Loucy (cell line): ENCODE measurements at regions not wholly inside any gene's neighbourhood (a gene's known extent, or its start where the extent isn't known, plus 50 kb on each side); places are given as distances from the start of the nearest gene placed in this dataset.

Experiments
- H2AFZ ChIP-seq: fragments of 200-600 bp; sonication (generic); 2 replicates; pipeline ENCODE4 v1.6.0; 2016; ENCODE audit warnings: antibody characterized with exemption, mild to moderate bottlenecking, low read length, moderate library complexity
- H3F3A ChIP-seq: fragments of 200-600 bp; 2 replicates; pipeline ENCODE4 v1.6.0; 2016; ENCODE audit warnings: antibody characterized with exemption, low read depth, mild to moderate bottlenecking
- H3K27me3 ChIP-seq: fragments of 200-600 bp; sonication (generic); 2 replicates; pipeline ENCODE4 v1.6.1; 2014; ENCODE audit warnings: low read length, mild to moderate bottlenecking; ENCODE audit not compliant: insufficient read depth, poor library complexity, severe bottlenecking
- H3K36me3 ChIP-seq: fragments of 200-600 bp; sonication (generic); 2 replicates; pipeline ENCODE4 v1.6.1; 2016; ENCODE audit warnings: low read length; ENCODE audit not compliant: insufficient read depth
- H3K4me1 ChIP-seq: fragments of 200-600 bp; sonication (generic); 2 replicates; pipeline ENCODE4 v1.5.1; 2014; ENCODE audit warnings: low read length, mild to moderate bottlenecking; ENCODE audit not compliant: insufficient read depth, poor library complexity, severe bottlenecking
- H3K4me2 ChIP-seq: fragments of 200-600 bp; sonication (generic); 2 replicates; pipeline ENCODE4 v1.6.0; 2014; ENCODE audit warnings: antibody characterized with exemption, low read length, low read depth, mild to moderate bottlenecking; ENCODE audit not compliant: poor library complexity, severe bottlenecking
- H3K4me3 ChIP-seq: fragments of 200-600 bp; sonication (generic); 2 replicates; pipeline ENCODE4 v1.5.1; 2014; ENCODE audit warnings: low read length, mild to moderate bottlenecking, mixed read lengths; ENCODE audit not compliant: poor library complexity, severe bottlenecking
- H3K79me2 ChIP-seq: fragments of 200-600 bp; sonication (generic); 2 replicates; pipeline ENCODE4 v1.6.1; 2014; ENCODE audit warnings: low read length; ENCODE audit not compliant: insufficient read depth
- H3K9ac ChIP-seq: fragments of 200-600 bp; sonication (generic); 2 replicates; pipeline ENCODE4 v1.6.0; 2014; ENCODE audit warnings: mild to moderate bottlenecking, low read depth, low read length, moderate library complexity; ENCODE audit not compliant: poor library complexity, severe bottlenecking
- H3K9me2 ChIP-seq: fragments of 200-600 bp; sonication (generic); replicated peaks from 2 replicates; pipeline ENCODE4 v1.6.1; 2016; ENCODE audit warnings: low read depth, low read length, mixed read lengths
- H3K9me3 ChIP-seq: fragments of 200-600 bp; sonication (generic); 2 replicates; pipeline ENCODE4 v1.6.1; 2014; ENCODE audit warnings: mild to moderate bottlenecking, antibody characterized with exemption, low read length, low read depth; ENCODE audit not compliant: insufficient read depth
- H4K20me1 ChIP-seq: fragments of 200-600 bp; sonication (generic); 2 replicates; pipeline ENCODE4 v1.6.0; 2014; ENCODE audit warnings: antibody characterized with exemption, low read length, mild to moderate bottlenecking; ENCODE audit not compliant: insufficient read depth, poor library complexity, severe bottlenecking
- CTCF ChIP-seq: fragments of 200-600 bp; sonication (generic); conservative IDR thresholded peaks from 2 replicates; pipeline ENCODE4 v1.5.1; 2014; ENCODE audit warnings: mild to moderate bottlenecking, antibody characterized with exemption, low read length
- EZH2phosphoT487 ChIP-seq: fragments of 200-600 bp; IDR thresholded peaks from 2 replicates; pipeline ENCODE4 v1.6.1; 2018; ENCODE audit warnings: antibody characterized with exemption, mild to moderate bottlenecking, moderate library complexity, borderline replicate concordance

DNA sequence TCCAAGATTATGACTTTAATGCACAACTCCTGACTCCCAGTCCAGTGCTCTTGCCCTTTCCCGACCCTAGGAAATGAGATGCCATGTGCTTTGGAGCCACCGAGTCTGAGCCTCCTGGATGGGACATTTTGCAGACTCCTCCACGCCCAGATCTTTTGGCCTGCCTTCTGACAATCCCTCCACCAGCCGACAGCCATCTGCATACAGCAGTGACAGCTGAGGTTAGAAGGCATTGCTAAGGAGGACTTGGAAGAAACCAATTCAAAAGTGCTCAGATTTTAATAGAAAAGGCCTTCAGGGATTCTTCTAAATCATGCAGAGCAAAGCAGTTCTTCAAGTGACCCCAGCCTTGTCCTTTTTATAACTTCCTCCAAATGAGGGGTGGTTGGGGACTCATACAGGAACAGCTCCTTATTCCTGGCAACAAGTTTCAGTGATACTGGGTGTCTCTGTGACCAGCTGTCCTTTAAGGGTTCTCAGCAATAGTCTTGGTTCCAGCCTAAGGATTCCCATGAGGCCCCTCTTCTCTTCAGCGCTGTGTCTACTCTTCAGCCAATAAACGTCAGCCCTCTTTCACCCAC lies 369.3 kb downstream of the PBX1 start:
- Histone ChIP-seq H3K9me2 (no peaks in the 10 kb centered on the region), H3K27me3 (no peaks in the 10 kb centered on the region), H3K9me3 (no peaks in the 10 kb centered on the region), H3K79me2 (no peaks in the 10 kb centered on the region), H4K20me1 (no peaks in the 10 kb centered on the region), H3K4me2 (no peak overlapping the region), H3K9ac (no peak overlapping the region), H3K4me3 (no peak overlapping the region), H2AFZ (no peak overlapping the region), H3F3A (no peaks in the 10 kb centered on the region), H3K4me1 (no peaks in the 10 kb centered on the region), H3K36me3 (no peaks in the 10 kb centered on the region)
- TF ChIP-seq EZH2phosphoT487 (no peak), CTCF (no peak)

- H3K36me3 ChIP-seq: no peaks in the 10 kb centered on the region
- H4K20me1 ChIP-seq: no peaks in the 10 kb centered on the region
- H3K9me2 ChIP-seq: no peaks in the 10 kb centered on the region
- no peaks in the 10 kb centered on the region for H3F3A ChIP-seq
- H2AFZ ChIP-seq: no peak overlapping the region
- no peaks in the 10 kb centered on the region for H3K79me2 ChIP-seq
- H3K9me3 ChIP-seq: no peaks in the 10 kb centered on the region
- H3K27me3 ChIP-seq: no peaks in the 10 kb centered on the region
- H3K9ac ChIP-seq: no peak overlapping the region
- no peak overlapping the region for H3K4me3 ChIP-seq
- TF ChIP-seq EZH2phosphoT487 (no peak), CTCF (no peak)
- no peak overlapping the region for H3K4me2 ChIP-seq
- H3K4me1 ChIP-seq: no peaks in the 10 kb centered on the region
These were observed 367.1 kb downstream of the PBX1 start for GRCh38 chr1:164926107-164926506.

DNA sequence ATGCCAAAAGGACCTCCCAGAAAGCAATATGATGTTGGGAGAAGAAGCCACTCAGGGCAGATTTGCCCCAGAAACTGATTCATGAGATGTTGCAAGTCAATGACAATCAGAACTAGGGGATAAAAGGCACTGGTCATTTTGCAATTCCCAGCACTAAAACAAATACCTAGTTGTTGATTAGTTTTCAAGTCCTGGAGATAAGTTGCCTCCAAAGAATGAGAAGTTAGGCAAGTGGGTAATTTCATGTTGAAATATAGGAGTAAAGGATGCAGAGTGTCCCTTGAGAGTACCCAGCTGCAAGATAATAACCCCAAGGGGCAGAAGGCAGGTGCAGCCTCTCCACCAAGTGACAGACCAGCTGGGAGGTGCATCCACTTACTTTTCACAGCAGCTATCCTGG lies 363.6 kb downstream of the PBX1 start:
- TF ChIP-seq EZH2phosphoT487 (no peak), CTCF (no peak)
- H3K9me3 ChIP-seq: no peaks in the 10 kb centered on the region

More for the DNA sequence above, 363.6 kb downstream of the PBX1 start:
- Histone ChIP-seq H3K9me2 (no peaks in the 10 kb centered on the region), H3K36me3 (no peaks in the 10 kb centered on the region), H3K9ac (no peak overlapping the region), H3K79me2 (no peaks in the 10 kb centered on the region), H3K4me1 (no peaks in the 10 kb centered on the region), H3K4me3 (no peak overlapping the region), H3K4me2 (no peak overlapping the region), H3K27me3 (no peaks in the 10 kb centered on the region), H3F3A (no peaks in the 10 kb centered on the region), H2AFZ (no peak overlapping the region), H4K20me1 (no peaks in the 10 kb centered on the region)
